ENCODE measurements at regions not wholly inside any gene's neighbourhood (a gene's known extent, or its start where the extent isn't known, plus 50 kb on each side); places are given as distances from the start of the nearest gene placed in this dataset.

- WGBS, 2 donors: 26 to 64% methylated on average over 6 of the region's 6 CpGs
- Histone ChIP-seq H3K9me3 (no peaks in the 10 kb centered on the region), H3K36me3 (no peaks in the 10 kb centered on the region), H3K27ac (peak overlapping the region; percentile 50 to 72 (median 63)), H3K4me1 (peaks cover 14 to 15% of the 10 kb centered on the region in 2 donors), H3K27me3 (no peaks in the 10 kb centered on the region), H3K4me3 (replicated peaks in 1 of 3) (no peak overlapping the region)
- peak in 1 of 2 donors; percentile 41 for TF ChIP-seq POLR2A (IDR thresholded peaks at IDR 0.05)
- no peak for TF ChIP-seq CTCF (IDR thresholded peaks at IDR 0.05)
- DNase-seq: peak; percentile 74 to 76
- intact Hi-C loops (cut with DNase I): no loop called here
Measured at GRCh38 chr1:94676686-94677085, 135.1 kb upstream of the F3 start.

GRCh38 chr1:94675373-94675772, 133.8 kb upstream of the F3 start:
- TF ChIP-seq CTCF (IDR thresholded peaks at IDR 0.05): no peak
- no peaks in the 10 kb centered on the region for H3K36me3 ChIP-seq
- no peaks in the 10 kb centered on the region for H3K9me3 ChIP-seq
- peak overlapping the region in 2 of 3 donors; percentile 63 to 72 for H3K27ac ChIP-seq
- no peak for DNase-seq
- intact Hi-C loops (cut with DNase I): no loop called here
- no peaks in the 10 kb centered on the region for H3K27me3 ChIP-seq
- peaks cover 14 to 19% of the 10 kb centered on the region in 2 donors for H3K4me1 ChIP-seq
- H3K4me3 ChIP-seq (replicated peaks in 1 of 3): no peak overlapping the region
- WGBS, 2 donors: 64 to 75% methylated on average over 4 of the region's 4 CpGs

- H3K27ac ChIP-seq: no peak overlapping the region
- H3K4me1 ChIP-seq: peaks cover 14 to 24% of the 10 kb centered on the region in 2 donors
- TF ChIP-seq CTCF (IDR thresholded peaks at IDR 0.05): no peak
- H3K27me3 ChIP-seq: no peaks in the 10 kb centered on the region
- no peaks in the 10 kb centered on the region for H3K9me3 ChIP-seq
- intact Hi-C loops (cut with DNase I): no loop called here
- no peak for DNase-seq
- H3K4me3 ChIP-seq (replicated peaks in 1 of 3): no peak overlapping the region
- 89 to 93% methylated on average over 1 of the region's 1 CpG for WGBS, 2 donors
- H3K36me3 ChIP-seq: no peaks in the 10 kb centered on the region
Measured at GRCh38 chr1:94674876-94675275, 133.3 kb upstream of the F3 start.

GRCh38 chr1:94672934-94673333, 131.4 kb upstream of the F3 start:
- Histone ChIP-seq H3K4me3 (replicated peaks in 1 of 3) (no peak overlapping the region), H3K27ac (no peak overlapping the region), H3K9me3 (no peaks in the 10 kb centered on the region), H3K36me3 (no peaks in the 10 kb centered on the region), H3K27me3 (no peaks in the 10 kb centered on the region), H3K4me1 (peaks cover 14 to 31% of the 10 kb centered on the region in 2 donors)
- DNase-seq: no peak
- WGBS, 2 donors: 91 to 92% methylated on average over 6 of the region's 6 CpGs
- intact Hi-C loops (cut with DNase I): no loop called here
- TF ChIP-seq POLR2A (IDR thresholded peaks at IDR 0.05): no peak
- TF ChIP-seq CTCF (IDR thresholded peaks at IDR 0.05): no peak

- no peaks in the 10 kb centered on the region for H3K9me3 ChIP-seq
- DNase-seq: no peak
- intact Hi-C loops (cut with DNase I): no loop called here
- H3K27me3 ChIP-seq: no peaks in the 10 kb centered on the region
- H3K36me3 ChIP-seq: no peaks in the 10 kb centered on the region
- 92 to 94% methylated on average over 2 of the region's 2 CpGs for WGBS, 2 donors
- H3K27ac ChIP-seq: no peak overlapping the region
- TF ChIP-seq CTCF (IDR thresholded peaks at IDR 0.05) (no peak), POLR2A (IDR thresholded peaks at IDR 0.05) (no peak)
- peaks cover 12 to 33% of the 10 kb centered on the region in 2 donors for H3K4me1 ChIP-seq
- H3K4me3 ChIP-seq (replicated peaks in 1 of 3): no peak overlapping the region
Measured at GRCh38 chr1:94672001-94672400, 130.4 kb upstream of the F3 start.

Data from thyroid gland (tissue), 4 donors.